ENCODE measurements at regions not wholly inside any gene's neighbourhood (a gene's known extent, or its start where the extent isn't known, plus 50 kb on each side); places are given as distances from the start of the nearest gene placed in this dataset.

DNA sequence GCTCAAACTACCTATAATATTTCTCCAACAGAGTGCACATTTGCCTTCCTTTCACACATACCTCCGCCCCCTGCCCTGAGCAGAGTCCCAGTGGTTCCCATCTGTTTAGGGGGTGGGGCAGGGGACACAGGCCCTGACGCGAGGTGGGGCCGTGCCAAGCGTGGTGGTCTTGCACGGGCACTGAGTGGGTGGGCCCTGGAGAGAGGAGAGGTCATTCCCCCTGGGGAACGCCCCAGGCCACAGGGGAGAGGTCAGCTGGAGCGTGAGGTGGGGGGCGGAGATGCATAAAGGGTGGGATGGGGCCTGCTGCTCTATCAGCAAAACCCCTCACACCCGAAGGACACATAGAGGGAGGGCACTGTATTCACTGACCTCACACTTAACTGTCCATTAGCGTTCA, 441.9 kb downstream of the TMEM121 start:
- TF ChIP-seq, protein P1, sequence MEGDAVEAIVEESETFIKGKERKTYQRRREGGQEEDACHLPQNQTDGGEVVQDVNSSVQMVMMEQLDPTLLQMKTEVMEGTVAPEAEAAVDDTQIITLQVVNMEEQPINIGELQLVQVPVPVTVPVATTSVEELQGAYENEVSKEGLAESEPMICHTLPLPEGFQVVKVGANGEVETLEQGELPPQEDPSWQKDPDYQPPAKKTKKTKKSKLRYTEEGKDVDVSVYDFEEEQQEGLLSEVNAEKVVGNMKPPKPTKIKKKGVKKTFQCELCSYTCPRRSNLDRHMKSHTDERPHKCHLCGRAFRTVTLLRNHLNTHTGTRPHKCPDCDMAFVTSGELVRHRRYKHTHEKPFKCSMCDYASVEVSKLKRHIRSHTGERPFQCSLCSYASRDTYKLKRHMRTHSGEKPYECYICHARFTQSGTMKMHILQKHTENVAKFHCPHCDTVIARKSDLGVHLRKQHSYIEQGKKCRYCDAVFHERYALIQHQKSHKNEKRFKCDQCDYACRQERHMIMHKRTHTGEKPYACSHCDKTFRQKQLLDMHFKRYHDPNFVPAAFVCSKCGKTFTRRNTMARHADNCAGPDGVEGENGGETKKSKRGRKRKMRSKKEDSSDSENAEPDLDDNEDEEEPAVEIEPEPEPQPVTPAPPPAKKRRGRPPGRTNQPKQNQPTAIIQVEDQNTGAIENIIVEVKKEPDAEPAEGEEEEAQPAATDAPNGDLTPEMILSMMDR (conservative IDR thresholded peaks at IDR 0.05; ENCODE audit: low read depth, low read length) = no peak
- no peak for TF ChIP-seq EZH2 (IDR thresholded peaks at IDR 0.05; ENCODE audit: borderline replicate concordance, low read depth, low read length, poor library complexity, severe bottlenecking)
